Keratinocyte (primary cell): ENCODE measurements at regions not wholly inside any gene's neighbourhood (a gene's known extent, or its start where the extent isn't known, plus 50 kb on each side); places are given as distances from the start of the nearest gene placed in this dataset.

Experiments
- DNase-seq: peaks from one replicate; pipeline ENCODE4 v3.0.0-alpha.2; 2011; ENCODE audit warnings: low read depth, missing footprints, low spot score
- FAIRE-seq: peaks from 2 replicates; lab custom pipeline; 2011; peaks lifted over from hg19 to GRCh38; lab: Jason Lieb, UNC
- H2AFZ ChIP-seq: 2 replicates; pipeline ENCODE4 v1.6.0; 2012; ENCODE audit warnings: low read length, control low read depth, inconsistent platforms; ENCODE audit not compliant: control insufficient read depth
- H3K27ac ChIP-seq: 2 replicates; pipeline ENCODE4 v1.5.1; 2011; ENCODE audit warnings: low read length; ENCODE audit not compliant: control insufficient read depth, insufficient read depth
- H3K27me3 ChIP-seq: 3 replicates; pipeline ENCODE4 v1.6.0; 2011; ENCODE audit warnings: low read length; ENCODE audit not compliant: control insufficient read depth, insufficient read depth; ENCODE audit errors: extremely low read depth
- H3K36me3 ChIP-seq, 2 experiments: 2 replicates in 1 of 2; 3 replicates in 1 of 2; pipeline ENCODE4 v1.5.1; 2011; ENCODE audit warnings: low read length in 2 of 2, mild to moderate bottlenecking in 1 of 2; ENCODE audit not compliant: control insufficient read depth in 2 of 2, insufficient read depth in 2 of 2; ENCODE audit errors: extremely low read depth in 1 of 2
- H3K4me1 ChIP-seq: 3 replicates; pipeline ENCODE4 v1.5.1; 2011; ENCODE audit warnings: low read length; ENCODE audit not compliant: control insufficient read depth, insufficient read depth; ENCODE audit errors: extremely low read depth
- H3K4me2 ChIP-seq: 3 replicates; pipeline ENCODE4 v1.6.0; 2011; ENCODE audit warnings: low read depth, low read length; ENCODE audit not compliant: control insufficient read depth, insufficient read depth; ENCODE audit errors: extremely low read depth
- H3K4me3 ChIP-seq, 3 experiments: fragments of 200-600 bp in 1 of 3; sonication (generic) in 1 of 3; 2 replicates in 2 of 3; 3 replicates in 1 of 3; pipeline ENCODE4 v1.5.1; 2011 to 2016; ENCODE audit warnings: low read length in 3 of 3, mild to moderate bottlenecking in 3 of 3, control low read depth in 2 of 3, inconsistent platforms in 1 of 3, low read depth in 1 of 3, mixed read lengths in 1 of 3, mixed run types in 1 of 3, moderate library complexity in 1 of 3; ENCODE audit not compliant: control insufficient read depth in 2 of 3, insufficient read depth in 2 of 3; ENCODE audit errors: extremely low read depth in 1 of 3
- H3K79me2 ChIP-seq: 2 replicates; pipeline ENCODE4 v1.6.0; 2012; ENCODE audit warnings: low read length; ENCODE audit not compliant: control insufficient read depth, insufficient read depth
- H3K9ac ChIP-seq: 3 replicates; pipeline ENCODE4 v1.6.0; 2011; ENCODE audit warnings: low read length; ENCODE audit not compliant: control insufficient read depth, insufficient read depth; ENCODE audit errors: extremely low read depth
- H3K9me1 ChIP-seq: 3 replicates; pipeline ENCODE4 v1.6.0; 2011; ENCODE audit warnings: low read length; ENCODE audit not compliant: control insufficient read depth, insufficient read depth; ENCODE audit errors: extremely low read depth
- H3K9me3 ChIP-seq: 2 replicates; pipeline ENCODE4 v1.5.1; 2012; ENCODE audit warnings: low read depth, low read length; ENCODE audit not compliant: control insufficient read depth
- H4K20me1 ChIP-seq: 3 replicates; pipeline ENCODE4 v1.6.0; 2011; ENCODE audit warnings: low read length; ENCODE audit not compliant: control insufficient read depth, insufficient read depth; ENCODE audit errors: extremely low read depth
- EZH2 ChIP-seq: IDR thresholded peaks from one replicate; pipeline ENCODE4 v1.6.1; 2012; ENCODE audit warnings: inconsistent platforms, mild to moderate bottlenecking, low read length, moderate library complexity
- dilution Hi-C: fragments of 300-500 bp; cut with MboI; formaldehyde crosslinking; loops from one replicate; pipeline ENCODE4 v1.7.0; 2020; ENCODE audit warnings: low sequenced_read_pairs; ENCODE audit not compliant: extremely low pct_ligation_motif_present
- TF ChIP-seq, protein P1 (sequence below), 3 experiments: IDR thresholded peaks in 1 of 3; conservative IDR thresholded peaks in 1 of 3; optimal IDR thresholded peaks in 1 of 3; 2 replicates in 2 of 3; 3 replicates in 1 of 3; pipeline versions ENCODE3 to v1.5.1; 2011; ENCODE audit warnings: low read length in 3 of 3, mild to moderate bottlenecking in 3 of 3, moderate library complexity in 2 of 3, control low read depth in 1 of 3, inconsistent platforms in 1 of 3; ENCODE audit not compliant: insufficient read depth in 2 of 3; ENCODE audit errors: extremely low read depth in 1 of 3

DNA sequence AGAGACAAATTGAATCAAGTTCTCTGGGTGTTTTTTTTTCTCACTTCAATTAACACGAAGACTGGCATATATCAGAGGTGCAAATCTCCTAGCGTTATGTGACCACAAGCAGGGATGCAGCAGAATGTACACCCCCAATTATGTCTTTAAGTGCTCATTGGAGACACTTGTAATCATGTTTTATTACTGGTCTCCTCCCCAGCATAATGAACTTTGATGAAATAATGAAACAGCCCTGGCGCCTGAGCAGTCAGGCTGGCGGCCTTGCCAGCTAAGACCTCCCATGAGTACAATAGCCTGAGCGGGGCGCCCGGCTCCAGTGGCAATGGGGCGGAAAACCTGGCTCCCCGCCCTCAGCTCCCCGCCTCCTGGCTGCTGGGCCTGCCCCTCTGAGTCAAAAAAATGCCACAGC is 209.4 kb upstream of the MSX2 start:
- Histone ChIP-seq H4K20me1 (no peaks in the 10 kb centered on the region), H3K9me3 (no peaks in the 10 kb centered on the region), H3K9me1 (no peaks in the 10 kb centered on the region), H3K79me2 (no peaks in the 10 kb centered on the region), H3K4me2 (no peak overlapping the region), H3K27me3 (no peaks in the 10 kb centered on the region), H3K27ac (no peak overlapping the region), H3K4me3 (no peak overlapping the region), H3K36me3 (no peaks in the 10 kb centered on the region), H3K9ac (no peak overlapping the region), H2AFZ (no peak overlapping the region), H3K4me1 (no peaks in the 10 kb centered on the region)
- dilution Hi-C loops: no loop called here
- FAIRE-seq: no peak
- DNase-seq: no peak
- TF ChIP-seq, protein P1, sequence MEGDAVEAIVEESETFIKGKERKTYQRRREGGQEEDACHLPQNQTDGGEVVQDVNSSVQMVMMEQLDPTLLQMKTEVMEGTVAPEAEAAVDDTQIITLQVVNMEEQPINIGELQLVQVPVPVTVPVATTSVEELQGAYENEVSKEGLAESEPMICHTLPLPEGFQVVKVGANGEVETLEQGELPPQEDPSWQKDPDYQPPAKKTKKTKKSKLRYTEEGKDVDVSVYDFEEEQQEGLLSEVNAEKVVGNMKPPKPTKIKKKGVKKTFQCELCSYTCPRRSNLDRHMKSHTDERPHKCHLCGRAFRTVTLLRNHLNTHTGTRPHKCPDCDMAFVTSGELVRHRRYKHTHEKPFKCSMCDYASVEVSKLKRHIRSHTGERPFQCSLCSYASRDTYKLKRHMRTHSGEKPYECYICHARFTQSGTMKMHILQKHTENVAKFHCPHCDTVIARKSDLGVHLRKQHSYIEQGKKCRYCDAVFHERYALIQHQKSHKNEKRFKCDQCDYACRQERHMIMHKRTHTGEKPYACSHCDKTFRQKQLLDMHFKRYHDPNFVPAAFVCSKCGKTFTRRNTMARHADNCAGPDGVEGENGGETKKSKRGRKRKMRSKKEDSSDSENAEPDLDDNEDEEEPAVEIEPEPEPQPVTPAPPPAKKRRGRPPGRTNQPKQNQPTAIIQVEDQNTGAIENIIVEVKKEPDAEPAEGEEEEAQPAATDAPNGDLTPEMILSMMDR (optimal IDR thresholded peaks at IDR 0.05 in 1 of 3, IDR thresholded peaks at IDR 0.05 in 1 of 3, conservative IDR thresholded peaks at IDR 0.05 in 1 of 3; ENCODE audit: extremely low read depth in 1 of 3, insufficient read depth in 2 of 3, low read length in 3 of 3): no peak
- no peak for TF ChIP-seq EZH2

DNA sequence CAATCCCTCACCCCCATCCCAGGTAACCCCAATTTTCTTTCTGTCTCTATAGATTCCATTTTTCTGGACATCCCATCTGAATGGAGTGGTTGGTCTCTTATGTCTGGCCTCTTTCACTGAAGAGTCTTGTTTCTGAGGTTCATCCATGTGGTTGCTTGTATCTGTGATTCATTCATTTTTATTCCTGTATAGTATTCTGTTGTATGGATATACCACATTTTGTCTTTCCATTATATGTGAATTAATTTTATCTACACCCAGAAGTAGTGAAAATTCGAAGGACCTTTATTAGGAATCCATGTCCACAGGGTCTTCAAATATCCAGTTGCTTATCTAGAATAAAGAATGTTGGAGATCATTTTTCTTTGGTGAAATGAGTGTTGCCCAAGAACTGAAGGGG is 207.6 kb upstream of the MSX2 start:
- Histone ChIP-seq H3K9me3 (no peaks in the 10 kb centered on the region), H3K79me2 (no peaks in the 10 kb centered on the region), H2AFZ (no peak overlapping the region), H3K4me1 (no peaks in the 10 kb centered on the region), H3K27ac (no peak overlapping the region), H3K36me3 (no peaks in the 10 kb centered on the region), H3K4me2 (no peak overlapping the region), H4K20me1 (no peaks in the 10 kb centered on the region), H3K9me1 (no peaks in the 10 kb centered on the region), H3K9ac (no peak overlapping the region), H3K4me3 (no peak overlapping the region), H3K27me3 (no peaks in the 10 kb centered on the region)
- DNase-seq (no peak), FAIRE-seq (no peak)
- no peak for TF ChIP-seq EZH2
- TF ChIP-seq, protein P1 (optimal IDR thresholded peaks at IDR 0.05 in 1 of 3, IDR thresholded peaks at IDR 0.05 in 1 of 3, conservative IDR thresholded peaks at IDR 0.05 in 1 of 3; ENCODE audit: extremely low read depth in 1 of 3, insufficient read depth in 2 of 3, low read length in 3 of 3): no peak
- dilution Hi-C loops: no loop called here
